ENCODE measurements at regions not wholly inside any gene's neighbourhood (a gene's known extent, or its start where the extent isn't known, plus 50 kb on each side); places are given as distances from the start of the nearest gene placed in this dataset.

GRCh38 chr2:23178396-23178795, 206.6 kb upstream of the KLHL29 start:
- Histone ChIP-seq H3K27ac (ENCODE audit: low read depth in 1 of 2, low read length in 2 of 2) (no peak overlapping the region), H3K4me3 (ENCODE audit: low read length in 2 of 2) (no peak overlapping the region), H3K27me3 (ENCODE audit: control insufficient read depth in 1 of 2, insufficient read depth in 2 of 2, low read length in 1 of 2) (peaks cover 0 to 1% of the 10 kb centered on the region in 2 donors), H3K4me1 (ENCODE audit: control insufficient read depth in 1 of 2, insufficient read depth in 2 of 2, low read length in 2 of 2) (no peaks in the 10 kb centered on the region), H3K9me3 (ENCODE audit: control insufficient read depth, low read length) (peaks cover 5% of the 10 kb centered on the region), H3K36me3 (ENCODE audit: control insufficient read depth in 1 of 2, insufficient read depth in 2 of 2, low read length in 1 of 2) (no peaks in the 10 kb centered on the region)
- no peak for DNase-seq
- 75 to 76% methylated on average over 2 of the region's 2 CpGs for WGBS, 2 donors
- no peak for ATAC-seq (ENCODE audit: low FRiP score)
- intact Hi-C loops (cut with DNase I) = no loop called here

DNA sequence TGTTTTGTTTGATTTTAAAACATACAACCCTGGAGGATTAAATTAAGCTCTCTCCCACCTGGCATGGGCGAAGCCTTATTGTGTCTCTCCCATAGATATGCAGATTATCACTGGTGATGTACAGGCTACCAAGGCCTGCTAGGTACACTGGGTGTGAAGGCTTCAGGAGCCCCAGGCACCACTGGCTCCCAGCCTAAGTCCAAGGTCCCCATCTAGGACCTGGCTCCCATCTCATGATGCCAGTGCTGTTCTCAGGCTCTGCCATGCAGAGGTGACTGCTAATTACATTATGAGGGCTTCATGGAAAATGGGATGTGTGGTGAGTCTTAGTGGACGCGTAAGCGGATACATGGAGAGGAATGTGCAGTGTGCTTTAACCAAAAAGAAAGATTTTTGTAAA, 201.2 kb upstream of the KLHL29 start:
- no peak for DNase-seq
- no peak for ATAC-seq (ENCODE audit: low FRiP score)
- intact Hi-C loops (cut with DNase I) = no loop called here
- 92 to 94% methylated on average over 4 of the region's 4 CpGs for WGBS, 2 donors
- H3K4me3 ChIP-seq (ENCODE audit: low read length in 2 of 2) = no peak overlapping the region
- H3K36me3 ChIP-seq (ENCODE audit: control insufficient read depth in 1 of 2, insufficient read depth in 2 of 2, low read length in 1 of 2) = no peaks in the 10 kb centered on the region
- peaks cover 0 to 1% of the 10 kb centered on the region in 2 donors for H3K27me3 ChIP-seq (ENCODE audit: control insufficient read depth in 1 of 2, insufficient read depth in 2 of 2, low read length in 1 of 2)
- no peaks in the 10 kb centered on the region for H3K4me1 ChIP-seq (ENCODE audit: control insufficient read depth in 1 of 2, insufficient read depth in 2 of 2, low read length in 2 of 2)
- no peak overlapping the region for H3K27ac ChIP-seq (ENCODE audit: low read depth in 1 of 2, low read length in 2 of 2)
- peaks cover 6% of the 10 kb centered on the region for H3K9me3 ChIP-seq (ENCODE audit: control insufficient read depth, low read length)

DNA sequence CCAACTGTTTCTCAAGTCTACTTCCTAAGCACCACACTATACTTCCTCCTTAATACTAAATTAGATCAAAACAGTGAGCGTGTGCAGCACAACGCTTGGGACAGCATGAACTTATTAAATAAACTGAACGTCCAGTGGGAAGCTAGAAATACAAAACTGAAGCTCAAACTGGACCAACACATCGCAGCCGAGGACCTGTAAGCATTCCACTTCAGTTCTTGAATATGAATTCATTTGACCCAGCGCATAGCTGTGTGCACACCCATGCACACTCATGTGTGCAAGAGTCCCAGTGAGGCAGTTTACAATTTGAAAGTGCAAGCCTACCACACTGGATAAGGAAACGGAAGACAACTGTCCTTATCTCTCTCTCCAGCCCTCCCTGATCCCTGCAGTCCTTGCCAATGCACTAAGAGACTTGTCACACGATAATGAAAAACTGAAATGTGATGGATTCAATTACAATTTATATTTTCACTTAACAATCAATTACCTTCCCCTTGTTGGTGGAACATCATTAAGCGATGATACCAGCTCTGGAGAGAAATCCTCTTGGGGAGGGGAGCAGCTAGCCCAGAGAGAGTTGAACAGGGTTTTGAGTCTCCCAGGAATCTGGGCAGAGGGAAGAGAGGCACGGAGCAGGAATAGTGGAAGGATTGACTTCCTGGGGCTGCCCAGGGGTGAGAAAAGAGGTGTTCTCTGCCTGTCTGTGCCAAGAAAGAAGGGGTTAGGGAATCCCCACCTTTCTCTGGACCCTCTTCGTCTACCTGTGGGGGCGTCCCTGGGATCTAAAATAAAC, 186.5 kb upstream of the KLHL29 start:
- DNase-seq = no peak
- Histone ChIP-seq H3K27me3 (ENCODE audit: control insufficient read depth in 1 of 2, insufficient read depth in 2 of 2, low read length in 1 of 2) (peaks cover 0 to 2% of the 10 kb centered on the region in 2 donors), H3K9me3 (ENCODE audit: control insufficient read depth, low read length) (no peaks in the 10 kb centered on the region), H3K27ac (ENCODE audit: low read depth in 1 of 2, low read length in 2 of 2) (no peak overlapping the region), H3K36me3 (ENCODE audit: control insufficient read depth in 1 of 2, insufficient read depth in 2 of 2, low read length in 1 of 2) (no peaks in the 10 kb centered on the region), H3K4me3 (ENCODE audit: low read length in 2 of 2) (no peak overlapping the region), H3K4me1 (ENCODE audit: control insufficient read depth in 1 of 2, insufficient read depth in 2 of 2, low read length in 2 of 2) (no peaks in the 10 kb centered on the region)
- no peak for ATAC-seq (ENCODE audit: low FRiP score)
- intact Hi-C loops (cut with DNase I) = no loop called here
- WGBS, 2 donors = 71 to 78% methylated on average over 12 of the region's 12 CpGs

DNA sequence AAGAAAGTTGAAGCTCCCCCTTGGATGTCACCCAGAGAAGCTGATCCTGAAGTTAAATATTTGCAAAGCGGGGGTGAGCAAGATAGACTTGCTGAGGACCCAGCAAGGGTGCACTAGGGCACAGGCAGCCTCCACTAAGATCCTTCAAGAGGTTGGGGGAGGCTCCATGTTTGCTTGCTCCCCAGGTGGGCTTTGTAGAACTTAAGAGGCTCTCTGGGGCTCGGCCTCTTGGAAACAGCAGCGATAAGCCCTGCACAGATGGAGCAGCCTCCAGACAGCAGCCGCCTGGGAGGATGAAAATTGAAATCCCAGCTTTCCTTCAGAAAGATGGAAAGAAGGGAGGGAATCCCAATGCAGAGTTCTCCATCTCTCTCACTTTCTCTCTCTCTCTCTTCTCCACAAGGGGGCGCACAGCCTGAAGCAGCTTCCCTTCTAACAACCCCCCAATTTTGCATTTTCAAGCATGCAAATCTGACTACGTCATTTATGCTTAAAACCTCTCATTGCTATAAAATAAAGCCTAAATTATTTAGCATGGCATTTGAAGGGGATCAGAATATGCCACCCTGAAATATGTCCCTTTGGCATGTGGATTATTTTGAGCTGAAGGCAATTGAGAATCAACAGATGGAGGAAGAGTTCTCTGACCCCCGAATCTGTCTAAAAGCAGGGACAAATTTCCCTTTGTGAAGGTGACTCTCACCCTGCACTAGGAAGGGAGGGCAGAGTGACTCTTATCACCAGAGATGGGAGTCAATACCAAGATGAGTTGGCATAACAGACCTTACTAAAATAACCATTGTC, 185.7 kb upstream of the KLHL29 start:
- Histone ChIP-seq H3K9me3 (ENCODE audit: control insufficient read depth, low read length) (no peaks in the 10 kb centered on the region), H3K4me3 (ENCODE audit: low read length in 2 of 2) (no peak overlapping the region), H3K36me3 (ENCODE audit: control insufficient read depth in 1 of 2, insufficient read depth in 2 of 2, low read length in 1 of 2) (no peaks in the 10 kb centered on the region), H3K27me3 (ENCODE audit: control insufficient read depth in 1 of 2, insufficient read depth in 2 of 2, low read length in 1 of 2) (peaks cover 0 to 2% of the 10 kb centered on the region in 2 donors), H3K27ac (ENCODE audit: low read depth in 1 of 2, low read length in 2 of 2) (no peak overlapping the region), H3K4me1 (ENCODE audit: control insufficient read depth in 1 of 2, insufficient read depth in 2 of 2, low read length in 2 of 2) (no peaks in the 10 kb centered on the region)
- intact Hi-C loops (cut with DNase I) = no loop called here
- no peak for DNase-seq
- WGBS, 2 donors = 83 to 85% methylated on average over 7 of the region's 7 CpGs
- no peak for ATAC-seq (ENCODE audit: low FRiP score)

DNA sequence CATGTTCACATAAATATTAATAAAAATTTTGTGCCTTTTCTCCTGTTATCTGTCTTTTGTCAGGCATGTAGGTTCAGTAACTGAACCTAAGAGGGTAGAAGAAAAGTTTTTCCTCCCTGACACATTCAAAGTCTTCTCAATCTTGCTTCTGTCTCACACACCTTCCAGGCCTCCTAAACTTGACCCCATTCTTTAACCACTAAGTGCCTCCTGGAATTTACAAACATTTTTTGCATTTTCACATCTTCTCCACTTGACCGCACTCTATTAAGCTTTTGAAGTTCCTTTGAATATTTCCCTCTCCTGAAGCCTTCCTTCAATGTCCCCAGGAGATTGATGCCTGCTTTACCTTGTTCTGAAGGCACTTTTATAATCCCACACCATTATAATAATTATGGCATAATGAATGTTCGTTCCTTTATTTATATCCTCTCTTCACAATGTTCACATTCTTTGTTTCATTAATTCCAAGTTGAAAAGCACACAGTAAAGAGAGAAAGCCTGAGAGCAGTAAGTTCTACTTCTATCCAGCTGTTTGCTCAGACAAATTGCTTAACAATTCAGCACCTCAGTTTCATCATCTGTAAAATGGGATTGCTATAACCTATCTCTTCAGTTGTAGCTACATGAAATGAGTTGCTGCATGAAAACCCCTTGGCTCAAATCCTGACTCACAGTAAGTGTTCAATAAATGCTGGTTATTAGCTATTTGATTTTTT, 184.8 kb upstream of the KLHL29 start:
- 86 to 98% methylated on average over 2 of the region's 2 CpGs for WGBS, 2 donors
- Histone ChIP-seq H3K27me3 (ENCODE audit: control insufficient read depth in 1 of 2, insufficient read depth in 2 of 2, low read length in 1 of 2) (peaks cover 0 to 2% of the 10 kb centered on the region in 2 donors), H3K4me1 (ENCODE audit: control insufficient read depth in 1 of 2, insufficient read depth in 2 of 2, low read length in 2 of 2) (no peaks in the 10 kb centered on the region), H3K36me3 (ENCODE audit: control insufficient read depth in 1 of 2, insufficient read depth in 2 of 2, low read length in 1 of 2) (no peaks in the 10 kb centered on the region), H3K4me3 (ENCODE audit: low read length in 2 of 2) (no peak overlapping the region), H3K9me3 (ENCODE audit: control insufficient read depth, low read length) (no peaks in the 10 kb centered on the region), H3K27ac (ENCODE audit: low read depth in 1 of 2, low read length in 2 of 2) (no peak overlapping the region)
- no peak for DNase-seq
- intact Hi-C loops (cut with DNase I) = no loop called here
- ATAC-seq (ENCODE audit: low FRiP score) = no peak

DNA sequence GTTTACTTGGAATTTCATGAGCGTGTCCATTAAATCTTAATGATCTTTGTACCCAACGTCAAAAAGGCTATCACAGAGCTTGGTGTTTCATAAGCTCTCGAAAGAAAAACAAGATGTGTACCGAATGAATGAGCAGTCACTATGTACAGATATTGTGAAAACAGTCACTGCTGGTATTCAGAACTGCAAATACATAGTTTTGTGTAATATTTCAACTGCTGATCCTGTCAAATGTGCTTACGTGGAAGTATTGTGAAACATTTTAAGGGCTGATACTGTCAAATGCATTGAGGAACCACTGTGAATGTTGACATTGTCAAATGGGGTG, 184.2 kb upstream of the KLHL29 start:
- Histone ChIP-seq H3K4me3 (ENCODE audit: low read length in 2 of 2) (no peak overlapping the region), H3K27me3 (ENCODE audit: control insufficient read depth in 1 of 2, insufficient read depth in 2 of 2, low read length in 1 of 2) (peaks cover 0 to 2% of the 10 kb centered on the region in 2 donors), H3K36me3 (ENCODE audit: control insufficient read depth in 1 of 2, insufficient read depth in 2 of 2, low read length in 1 of 2) (no peaks in the 10 kb centered on the region), H3K27ac (ENCODE audit: low read depth in 1 of 2, low read length in 2 of 2) (no peak overlapping the region), H3K4me1 (ENCODE audit: control insufficient read depth in 1 of 2, insufficient read depth in 2 of 2, low read length in 2 of 2) (no peaks in the 10 kb centered on the region), H3K9me3 (ENCODE audit: control insufficient read depth, low read length) (no peaks in the 10 kb centered on the region)
- DNase-seq (no peak), ATAC-seq (ENCODE audit: low FRiP score) (no peak)
- WGBS, 2 donors = 48 to 53% methylated on average over 5 of the region's 5 CpGs
- intact Hi-C loops (cut with DNase I) = no loop called here

DNA sequence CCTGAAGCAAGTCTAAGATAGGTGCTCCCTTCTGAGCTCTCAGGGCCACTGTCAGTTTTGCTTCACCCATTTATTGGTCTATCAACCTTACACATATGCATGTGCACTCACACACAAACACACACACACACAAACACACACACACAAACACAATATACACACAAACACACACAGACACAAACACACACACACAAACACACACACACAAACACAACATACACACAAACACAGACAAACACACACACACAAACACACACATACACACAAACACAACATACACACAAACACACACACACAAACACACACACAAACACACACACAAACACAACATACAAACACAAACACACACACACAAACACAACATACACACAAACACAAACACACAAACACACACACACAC, 181.6 kb upstream of the KLHL29 start:
- DNase-seq (no peak), ATAC-seq (ENCODE audit: low FRiP score) (no peak)
- no peaks in the 10 kb centered on the region for H3K36me3 ChIP-seq (ENCODE audit: control insufficient read depth in 1 of 2, insufficient read depth in 2 of 2, low read length in 1 of 2)
- peaks cover 0 to 2% of the 10 kb centered on the region in 2 donors for H3K27me3 ChIP-seq (ENCODE audit: control insufficient read depth in 1 of 2, insufficient read depth in 2 of 2, low read length in 1 of 2)
- H3K4me1 ChIP-seq (ENCODE audit: control insufficient read depth in 1 of 2, insufficient read depth in 2 of 2, low read length in 2 of 2) = no peaks in the 10 kb centered on the region
- no peak overlapping the region for H3K4me3 ChIP-seq (ENCODE audit: low read length in 2 of 2)
- no peaks in the 10 kb centered on the region for H3K9me3 ChIP-seq (ENCODE audit: control insufficient read depth, low read length)
- no peak overlapping the region for H3K27ac ChIP-seq (ENCODE audit: low read depth in 1 of 2, low read length in 2 of 2)
- intact Hi-C loops (cut with DNase I) = no loop called here

DNA sequence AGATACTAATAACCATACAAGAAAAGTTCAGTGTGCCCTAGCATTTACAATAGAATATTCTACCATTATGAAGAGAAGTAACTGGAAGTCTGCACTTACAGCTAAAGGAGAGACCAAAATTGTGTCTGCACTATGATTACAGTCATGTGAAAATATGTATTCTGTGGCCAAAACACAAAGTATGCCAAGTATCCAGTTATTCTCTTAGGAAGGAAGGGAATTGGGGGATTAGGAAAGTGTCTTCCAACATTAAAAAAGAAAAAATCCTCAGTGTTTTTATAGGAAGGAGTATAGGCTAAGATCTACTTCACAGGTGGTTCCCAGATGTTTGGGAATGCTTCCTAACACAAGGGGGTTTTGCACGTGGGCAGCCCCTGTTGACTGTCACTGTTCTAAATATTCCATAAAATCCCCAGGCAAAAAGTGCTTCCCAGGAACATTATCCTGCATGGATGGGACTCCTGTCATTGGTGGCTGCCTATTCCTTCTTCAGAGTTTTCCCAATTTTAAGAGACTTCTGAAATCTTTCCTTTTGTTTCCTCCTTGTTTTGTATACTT, 180.2 kb upstream of the KLHL29 start:
- ATAC-seq (ENCODE audit: low FRiP score) (no peak), DNase-seq (no peak)
- intact Hi-C loops (cut with DNase I) = no loop called here
- no peaks in the 10 kb centered on the region for H3K9me3 ChIP-seq (ENCODE audit: control insufficient read depth, low read length)
- H3K36me3 ChIP-seq (ENCODE audit: control insufficient read depth in 1 of 2, insufficient read depth in 2 of 2, low read length in 1 of 2) = no peaks in the 10 kb centered on the region
- H3K27ac ChIP-seq (ENCODE audit: low read depth in 1 of 2, low read length in 2 of 2) = no peak overlapping the region
- H3K4me3 ChIP-seq (ENCODE audit: low read length in 2 of 2) = no peak overlapping the region
- H3K27me3 ChIP-seq (ENCODE audit: control insufficient read depth in 1 of 2, insufficient read depth in 2 of 2, low read length in 1 of 2) = peaks cover 0 to 2% of the 10 kb centered on the region in 2 donors
- H3K4me1 ChIP-seq (ENCODE audit: control insufficient read depth in 1 of 2, insufficient read depth in 2 of 2, low read length in 2 of 2) = no peaks in the 10 kb centered on the region
- WGBS, 2 donors = 24 to 38% methylated on average over 1 of the region's 1 CpG

Data from aorta (tissue), 5 donors.